ENCODE measurements at regions not wholly inside any gene's neighbourhood (a gene's known extent, or its start where the extent isn't known, plus 50 kb on each side); places are given as distances from the start of the nearest gene placed in this dataset.

- WGBS, result 95% methylated on average over 2 of the region's 2 CpGs
- H2BK5ac ChIP-seq (ENCODE audit: low read depth, low read length, poor library complexity, severe bottlenecking), result no peak overlapping the region
Observed at GRCh38 chr3:8420612-8421011, 81.0 kb upstream of the LMCD1 start.

DNA sequence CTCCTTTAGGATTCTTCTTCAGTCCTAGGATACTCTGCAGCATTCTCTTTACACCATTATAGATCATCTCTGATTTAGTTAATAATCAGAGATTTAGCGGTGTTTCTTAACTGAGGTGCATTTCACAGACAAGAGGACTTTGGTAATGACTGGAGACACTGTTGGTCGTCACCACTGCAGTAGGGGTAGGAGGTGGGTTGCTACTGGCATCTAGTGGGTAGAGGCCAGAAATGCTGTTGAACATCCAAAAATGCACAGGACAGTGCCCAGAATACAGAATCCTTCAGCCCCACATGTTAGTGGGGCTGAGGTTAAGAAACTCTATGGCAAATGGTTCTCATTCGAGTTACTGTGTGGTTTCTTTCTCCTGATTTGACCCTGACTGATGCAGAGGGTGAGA, 80.4 kb upstream of the LMCD1 start:
- Histone ChIP-seq H3K27ac (ENCODE audit: low read length, poor library complexity, severe bottlenecking) (no peak overlapping the region), H2BK120ac (ENCODE audit: low read depth, low read length) (no peak overlapping the region), H3K4ac (ENCODE audit: low read depth in 1 of 2, low read length in 2 of 2) (no peak overlapping the region), H3K9ac (ENCODE audit: low read length) (no peak overlapping the region), H3K18ac (ENCODE audit: low read depth in 1 of 2, low read length in 2 of 2) (no peak overlapping the region), H2AFZ (ENCODE audit: low read depth, low read length) (no peak overlapping the region), H2BK15ac (ENCODE audit: low read depth, poor library complexity, severe bottlenecking) (no peak overlapping the region), H3K9me3 (ENCODE audit: control insufficient read depth, low read length) (peaks cover 12% of the 10 kb centered on the region), H4K8ac (ENCODE audit: low read length) (no peak overlapping the region), H3K4me3 (ENCODE audit: insufficient read depth in 1 of 2, low read depth in 1 of 2, low read length in 2 of 2) (no peak overlapping the region), H3K79me1 (replicated peaks; ENCODE audit: low read length, poor library complexity, severe bottlenecking) (no peaks in the 10 kb centered on the region), H2AK5ac (ENCODE audit: low read length, severe bottlenecking) (no peak overlapping the region), H3K4me2 (ENCODE audit: low read length, poor library complexity, severe bottlenecking) (no peak overlapping the region), H3K23ac (ENCODE audit: low read length in 2 of 2) (no peak overlapping the region), H3K4me1 (ENCODE audit: control insufficient read depth, insufficient read depth, low read depth, low read length) (peaks cover 3% of the 10 kb centered on the region), H4K91ac (ENCODE audit: low read length) (no peak overlapping the region), H2BK5ac (ENCODE audit: low read depth, low read length, poor library complexity, severe bottlenecking) (no peak overlapping the region), H3K36me3 (ENCODE audit: control insufficient read depth in 1 of 2, insufficient read depth in 2 of 2, low read depth in 1 of 2, low read length in 2 of 2) (no peaks in the 10 kb centered on the region), H3K27me3 (ENCODE audit: control insufficient read depth in 1 of 2, insufficient read depth in 1 of 2, low read length in 2 of 2) (no peaks in the 10 kb centered on the region), H3K14ac (ENCODE audit: low read length in 2 of 2) (no peak overlapping the region), H2BK12ac (ENCODE audit: low read length in 2 of 2) (no peak overlapping the region)
- WGBS, result 92% methylated on average over 3 of the region's 3 CpGs
- DNase-seq, result no peak

More at GRCh38 chr3:8420612-8421011, 81.0 kb upstream of the LMCD1 start:
- H3K23ac ChIP-seq (ENCODE audit: low read length in 2 of 2), result no peak overlapping the region
- H4K91ac ChIP-seq (ENCODE audit: low read length), result no peak overlapping the region
- H3K18ac ChIP-seq (ENCODE audit: low read depth in 1 of 2, low read length in 2 of 2), result no peak overlapping the region
- no peak for DNase-seq
- H3K9me3 ChIP-seq (ENCODE audit: control insufficient read depth, low read length), result peaks cover 12% of the 10 kb centered on the region
- no peak overlapping the region for H3K9ac ChIP-seq (ENCODE audit: low read length)
- H3K4me1 ChIP-seq (ENCODE audit: control insufficient read depth, insufficient read depth, low read depth, low read length), result peaks cover 3% of the 10 kb centered on the region
- no peaks in the 10 kb centered on the region for H3K79me1 ChIP-seq (replicated peaks; ENCODE audit: low read length, poor library complexity, severe bottlenecking)
- H3K27me3 ChIP-seq (ENCODE audit: control insufficient read depth in 1 of 2, insufficient read depth in 1 of 2, low read length in 2 of 2), result no peaks in the 10 kb centered on the region
- no peak overlapping the region for H3K4me3 ChIP-seq (ENCODE audit: insufficient read depth in 1 of 2, low read depth in 1 of 2, low read length in 2 of 2)
- no peak overlapping the region for H3K4me2 ChIP-seq (ENCODE audit: low read length, poor library complexity, severe bottlenecking)
- H2AK5ac ChIP-seq (ENCODE audit: low read length, severe bottlenecking), result no peak overlapping the region
- no peaks in the 10 kb centered on the region for H3K36me3 ChIP-seq (ENCODE audit: control insufficient read depth in 1 of 2, insufficient read depth in 2 of 2, low read depth in 1 of 2, low read length in 2 of 2)
- H3K27ac ChIP-seq (ENCODE audit: low read length, poor library complexity, severe bottlenecking), result no peak overlapping the region
- H3K14ac ChIP-seq (ENCODE audit: low read length in 2 of 2), result no peak overlapping the region
- no peak overlapping the region for H2BK12ac ChIP-seq (ENCODE audit: low read length in 2 of 2)
- no peak overlapping the region for H2AFZ ChIP-seq (ENCODE audit: low read depth, low read length)
- no peak overlapping the region for H2BK15ac ChIP-seq (ENCODE audit: low read depth, poor library complexity, severe bottlenecking)
- H4K8ac ChIP-seq (ENCODE audit: low read length), result no peak overlapping the region
- H3K4ac ChIP-seq (ENCODE audit: low read depth in 1 of 2, low read length in 2 of 2), result no peak overlapping the region
- no peak overlapping the region for H2BK120ac ChIP-seq (ENCODE audit: low read depth, low read length)

- no peak overlapping the region for H2BK5ac ChIP-seq (ENCODE audit: low read depth, low read length, poor library complexity, severe bottlenecking)
- H3K27ac ChIP-seq (ENCODE audit: low read length, poor library complexity, severe bottlenecking), result no peak overlapping the region
- no peak for DNase-seq
- H3K36me3 ChIP-seq (ENCODE audit: control insufficient read depth in 1 of 2, insufficient read depth in 2 of 2, low read depth in 1 of 2, low read length in 2 of 2), result no peaks in the 10 kb centered on the region
- peaks cover 12% of the 10 kb centered on the region for H3K9me3 ChIP-seq (ENCODE audit: control insufficient read depth, low read length)
- H3K18ac ChIP-seq (ENCODE audit: low read depth in 1 of 2, low read length in 2 of 2), result no peak overlapping the region
- no peak overlapping the region for H3K9ac ChIP-seq (ENCODE audit: low read length)
- no peak overlapping the region for H3K4ac ChIP-seq (ENCODE audit: low read depth in 1 of 2, low read length in 2 of 2)
- H4K91ac ChIP-seq (ENCODE audit: low read length), result no peak overlapping the region
- no peak overlapping the region for H3K4me3 ChIP-seq (ENCODE audit: insufficient read depth in 1 of 2, low read depth in 1 of 2, low read length in 2 of 2)
- no peak overlapping the region for H2BK120ac ChIP-seq (ENCODE audit: low read depth, low read length)
- peaks cover 3% of the 10 kb centered on the region for H3K4me1 ChIP-seq (ENCODE audit: control insufficient read depth, insufficient read depth, low read depth, low read length)
- H4K8ac ChIP-seq (ENCODE audit: low read length), result no peak overlapping the region
- no peaks in the 10 kb centered on the region for H3K27me3 ChIP-seq (ENCODE audit: control insufficient read depth in 1 of 2, insufficient read depth in 1 of 2, low read length in 2 of 2)
- no peak overlapping the region for H3K23ac ChIP-seq (ENCODE audit: low read length in 2 of 2)
- WGBS, result 94% methylated on average over 3 of the region's 4 CpGs
- no peak overlapping the region for H3K14ac ChIP-seq (ENCODE audit: low read length in 2 of 2)
- H2AK5ac ChIP-seq (ENCODE audit: low read length, severe bottlenecking), result no peak overlapping the region
- H2BK15ac ChIP-seq (ENCODE audit: low read depth, poor library complexity, severe bottlenecking), result no peak overlapping the region
- no peak overlapping the region for H3K4me2 ChIP-seq (ENCODE audit: low read length, poor library complexity, severe bottlenecking)
- H3K79me1 ChIP-seq (replicated peaks; ENCODE audit: low read length, poor library complexity, severe bottlenecking), result no peaks in the 10 kb centered on the region
- no peak overlapping the region for H2BK12ac ChIP-seq (ENCODE audit: low read length in 2 of 2)
- no peak overlapping the region for H2AFZ ChIP-seq (ENCODE audit: low read depth, low read length)
Observed at GRCh38 chr3:8421711-8422110, 79.9 kb upstream of the LMCD1 start.

DNA sequence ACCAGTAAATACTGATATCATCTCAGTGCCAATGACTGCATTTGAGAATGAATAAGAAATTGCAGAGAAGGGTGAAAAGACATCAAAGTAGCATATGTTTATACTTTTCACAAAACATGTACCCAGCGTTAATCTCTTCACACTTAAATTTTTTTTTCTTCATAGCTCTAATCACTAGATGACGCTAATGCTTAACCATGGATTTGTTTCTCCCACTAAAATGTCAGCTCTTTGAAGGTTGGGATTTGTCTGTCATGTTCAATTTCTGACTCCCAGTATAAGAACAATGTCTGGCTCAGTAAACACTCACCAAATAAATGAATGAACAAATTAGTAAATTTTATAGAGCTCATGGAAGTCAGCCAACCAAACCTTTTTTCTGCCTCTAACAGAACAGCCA, 78.3 kb upstream of the LMCD1 start:
- Histone ChIP-seq H3K4ac (ENCODE audit: low read depth in 1 of 2, low read length in 2 of 2) (no peak overlapping the region), H3K4me2 (ENCODE audit: low read length, poor library complexity, severe bottlenecking) (no peak overlapping the region), H4K91ac (ENCODE audit: low read length) (no peak overlapping the region), H3K18ac (ENCODE audit: low read depth in 1 of 2, low read length in 2 of 2) (no peak overlapping the region), H2BK15ac (ENCODE audit: low read depth, poor library complexity, severe bottlenecking) (no peak overlapping the region), H3K27ac (ENCODE audit: low read length, poor library complexity, severe bottlenecking) (no peak overlapping the region), H3K23ac (ENCODE audit: low read length in 2 of 2) (no peak overlapping the region), H3K36me3 (ENCODE audit: control insufficient read depth in 1 of 2, insufficient read depth in 2 of 2, low read depth in 1 of 2, low read length in 2 of 2) (no peaks in the 10 kb centered on the region), H3K79me1 (replicated peaks; ENCODE audit: low read length, poor library complexity, severe bottlenecking) (no peaks in the 10 kb centered on the region), H3K9ac (ENCODE audit: low read length) (no peak overlapping the region), H2AK5ac (ENCODE audit: low read length, severe bottlenecking) (no peak overlapping the region), H3K27me3 (ENCODE audit: control insufficient read depth in 1 of 2, insufficient read depth in 1 of 2, low read length in 2 of 2) (no peaks in the 10 kb centered on the region), H2AFZ (ENCODE audit: low read depth, low read length) (no peak overlapping the region), H2BK120ac (ENCODE audit: low read depth, low read length) (no peak overlapping the region), H3K14ac (ENCODE audit: low read length in 2 of 2) (no peak overlapping the region), H4K8ac (ENCODE audit: low read length) (no peak overlapping the region), H2BK12ac (ENCODE audit: low read length in 2 of 2) (no peak overlapping the region), H2BK5ac (ENCODE audit: low read depth, low read length, poor library complexity, severe bottlenecking) (no peak overlapping the region), H3K9me3 (ENCODE audit: control insufficient read depth, low read length) (peaks cover 12% of the 10 kb centered on the region), H3K4me1 (ENCODE audit: control insufficient read depth, insufficient read depth, low read depth, low read length) (peaks cover 3% of the 10 kb centered on the region), H3K4me3 (ENCODE audit: insufficient read depth in 1 of 2, low read depth in 1 of 2, low read length in 2 of 2) (no peak overlapping the region)
- 100% methylated on average over 2 of the region's 2 CpGs for WGBS
- no peak for DNase-seq

Data from mesenchymal stem cell (in vitro differentiated cells and primary cell).